SHP77 (cell line): ENCODE measurements at regions not wholly inside any gene's neighbourhood (a gene's known extent, or its start where the extent isn't known, plus 50 kb on each side); places are given as distances from the start of the nearest gene placed in this dataset.

Experiments used
- DNase-seq, 2 experiments: peaks; one replicate each; lab custom pipeline; 2025; lab: John Stamatoyannopoulos, UW

- no peak for DNase-seq
These were observed 142.0 kb downstream of the COL6A3 start for GRCh38 chr2:237271698-237272652.
